ENCODE measurements at regions not wholly inside any gene's neighbourhood (a gene's known extent, or its start where the extent isn't known, plus 50 kb on each side); places are given as distances from the start of the nearest gene placed in this dataset.

DNA sequence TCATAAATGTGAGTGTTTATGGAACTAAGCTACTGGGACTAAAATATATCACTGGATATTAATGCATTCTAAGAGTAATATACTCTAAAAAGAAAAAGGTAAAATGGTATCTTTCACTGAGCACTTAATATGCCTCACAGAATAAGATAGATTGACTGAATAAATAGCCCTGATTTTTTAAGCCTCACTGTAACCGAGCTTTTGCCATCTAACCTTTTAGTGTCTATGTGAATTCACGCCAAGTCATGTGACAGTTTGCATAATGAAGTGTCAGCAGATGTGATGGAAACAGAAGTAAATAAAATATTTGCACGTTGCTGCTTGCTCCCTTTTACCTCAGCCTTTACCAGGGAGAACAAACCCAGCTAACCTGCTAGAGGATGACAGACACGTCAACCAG is 119.7 kb upstream of the NWD2 start:
- CTCF ChIA-PET = no interaction called here
- H3K27me3 Mint-ChIP-seq (ENCODE audit: unreplicated experiment) = no peaks in the 10 kb centered on the region
- H3K4me1 Mint-ChIP-seq (ENCODE audit: low read depth, unreplicated experiment) = no peaks in the 10 kb centered on the region
- no peaks in the 10 kb centered on the region for H3K9me3 Mint-ChIP-seq (ENCODE audit: low read depth, unreplicated experiment)
- no peak overlapping the region for H3K4me3 Mint-ChIP-seq (ENCODE audit: low read depth, unreplicated experiment)
- intact Hi-C loops (cut with micrococcal nuclease; ENCODE audit: unreplicated experiment) = no loop called here
- DNase-seq = no peak
- TF ChIP-seq, protein P1, sequence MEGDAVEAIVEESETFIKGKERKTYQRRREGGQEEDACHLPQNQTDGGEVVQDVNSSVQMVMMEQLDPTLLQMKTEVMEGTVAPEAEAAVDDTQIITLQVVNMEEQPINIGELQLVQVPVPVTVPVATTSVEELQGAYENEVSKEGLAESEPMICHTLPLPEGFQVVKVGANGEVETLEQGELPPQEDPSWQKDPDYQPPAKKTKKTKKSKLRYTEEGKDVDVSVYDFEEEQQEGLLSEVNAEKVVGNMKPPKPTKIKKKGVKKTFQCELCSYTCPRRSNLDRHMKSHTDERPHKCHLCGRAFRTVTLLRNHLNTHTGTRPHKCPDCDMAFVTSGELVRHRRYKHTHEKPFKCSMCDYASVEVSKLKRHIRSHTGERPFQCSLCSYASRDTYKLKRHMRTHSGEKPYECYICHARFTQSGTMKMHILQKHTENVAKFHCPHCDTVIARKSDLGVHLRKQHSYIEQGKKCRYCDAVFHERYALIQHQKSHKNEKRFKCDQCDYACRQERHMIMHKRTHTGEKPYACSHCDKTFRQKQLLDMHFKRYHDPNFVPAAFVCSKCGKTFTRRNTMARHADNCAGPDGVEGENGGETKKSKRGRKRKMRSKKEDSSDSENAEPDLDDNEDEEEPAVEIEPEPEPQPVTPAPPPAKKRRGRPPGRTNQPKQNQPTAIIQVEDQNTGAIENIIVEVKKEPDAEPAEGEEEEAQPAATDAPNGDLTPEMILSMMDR (IDR thresholded peaks at IDR 0.05; ENCODE audit: unreplicated experiment) = no peak
- no TSS peak for BruUV-seq (replicated peaks)
- H3K27ac Mint-ChIP-seq (ENCODE audit: unreplicated experiment) = no peak overlapping the region
- H3K36me3 Mint-ChIP-seq (ENCODE audit: insufficient read depth, unreplicated experiment) = no peaks in the 10 kb centered on the region

DNA sequence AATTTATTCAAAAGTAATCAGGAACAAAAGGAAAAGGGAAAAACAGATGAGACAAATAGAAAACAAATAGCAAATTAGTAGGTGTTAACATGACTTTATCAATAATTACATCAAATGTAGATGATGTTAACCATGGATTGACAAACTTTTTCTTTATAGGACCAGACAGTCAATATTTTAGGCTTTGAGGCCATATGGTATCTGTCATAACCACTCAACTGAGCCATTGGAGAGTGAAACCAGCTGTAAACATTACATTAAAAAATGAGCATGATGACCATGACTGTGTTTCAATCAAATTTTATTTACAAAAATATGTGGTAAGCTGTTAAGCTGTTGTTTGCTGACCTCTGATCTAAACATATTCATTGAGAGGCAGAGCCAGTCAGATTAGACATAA is 118.5 kb upstream of the NWD2 start:
- no peak overlapping the region for H3K4me3 Mint-ChIP-seq (ENCODE audit: low read depth, unreplicated experiment)
- no peaks in the 10 kb centered on the region for H3K4me1 Mint-ChIP-seq (ENCODE audit: low read depth, unreplicated experiment)
- TF ChIP-seq, protein P1 (IDR thresholded peaks at IDR 0.05; ENCODE audit: unreplicated experiment) = no peak
- no peak overlapping the region for H3K27ac Mint-ChIP-seq (ENCODE audit: unreplicated experiment)
- BruUV-seq (replicated peaks) = no TSS peak
- no peak for DNase-seq
- no peaks in the 10 kb centered on the region for H3K36me3 Mint-ChIP-seq (ENCODE audit: insufficient read depth, unreplicated experiment)
- no peaks in the 10 kb centered on the region for H3K27me3 Mint-ChIP-seq (ENCODE audit: unreplicated experiment)
- intact Hi-C loops (cut with micrococcal nuclease; ENCODE audit: unreplicated experiment) = no loop called here
- CTCF ChIA-PET = no interaction called here
- no peaks in the 10 kb centered on the region for H3K9me3 Mint-ChIP-seq (ENCODE audit: low read depth, unreplicated experiment)

DNA sequence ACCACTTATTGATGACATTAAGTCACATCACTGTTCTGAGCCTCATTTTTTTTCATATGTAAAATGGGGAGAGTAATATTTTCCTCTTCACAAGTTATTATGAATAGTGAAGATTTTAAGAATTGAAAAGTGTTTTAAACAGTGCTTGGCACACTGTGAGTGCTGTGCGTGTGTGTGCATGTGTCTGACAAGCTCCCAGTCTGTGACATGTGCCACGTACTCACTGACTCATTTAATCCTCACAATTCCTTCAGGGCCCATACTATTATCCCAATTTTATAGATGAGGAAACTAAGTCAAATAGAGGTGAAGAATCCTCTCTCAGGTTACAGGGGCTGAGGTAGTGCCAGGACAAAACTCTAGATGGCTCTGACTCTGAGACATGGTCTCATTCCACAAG is 114.1 kb upstream of the NWD2 start:
- TF ChIP-seq, protein P1 (IDR thresholded peaks at IDR 0.05; ENCODE audit: unreplicated experiment) = no peak
- intact Hi-C loops (cut with micrococcal nuclease; ENCODE audit: unreplicated experiment) = no loop called here
- DNase-seq = no peak
- BruUV-seq (replicated peaks) = no TSS peak
- no peak overlapping the region for H3K4me3 Mint-ChIP-seq (ENCODE audit: low read depth, unreplicated experiment)
- H3K9me3 Mint-ChIP-seq (ENCODE audit: low read depth, unreplicated experiment) = no peaks in the 10 kb centered on the region
- H3K27ac Mint-ChIP-seq (ENCODE audit: unreplicated experiment) = no peak overlapping the region
- H3K27me3 Mint-ChIP-seq (ENCODE audit: unreplicated experiment) = no peaks in the 10 kb centered on the region
- H3K36me3 Mint-ChIP-seq (ENCODE audit: insufficient read depth, unreplicated experiment) = no peaks in the 10 kb centered on the region
- H3K4me1 Mint-ChIP-seq (ENCODE audit: low read depth, unreplicated experiment) = no peaks in the 10 kb centered on the region
- CTCF ChIA-PET = no interaction called here

DNA sequence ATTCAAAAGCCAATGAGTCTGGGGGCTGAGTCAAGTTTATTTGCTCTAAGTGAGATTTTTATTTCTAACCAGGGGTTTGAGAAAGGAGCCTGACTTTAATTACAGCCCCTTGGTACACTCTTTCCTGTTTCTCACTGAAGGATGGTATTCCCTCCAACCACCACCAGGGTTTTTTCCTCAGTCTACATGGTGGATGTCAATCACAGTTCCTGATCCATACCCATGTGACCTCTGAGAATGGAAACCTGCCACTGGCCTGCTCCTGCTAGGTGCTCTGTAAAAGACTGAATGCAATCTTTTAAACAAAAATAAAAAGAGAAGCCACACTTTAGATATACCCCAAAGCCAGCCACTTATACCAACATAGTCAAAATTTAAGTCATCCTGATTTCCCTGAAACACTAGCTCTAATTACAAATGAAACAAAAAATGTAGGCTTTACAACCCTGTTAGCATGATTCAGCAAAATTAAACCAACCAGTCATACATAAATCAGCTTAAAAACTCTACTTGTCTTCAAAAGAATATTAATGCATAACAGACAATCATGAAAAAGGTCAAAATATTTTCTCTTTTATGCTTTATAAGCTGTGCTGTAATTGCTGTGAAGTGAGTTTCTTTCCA is 112.1 kb upstream of the NWD2 start:
- no TSS peak for BruUV-seq (replicated peaks)
- CTCF ChIA-PET = interaction anchor here (1.0 kb wide), 1 partner anchor 384 kb away, joined by 3 read pairs; no protein-coding TSS in a partner anchor
- Mint-ChIP-seq H3K4me3 (ENCODE audit: low read depth, unreplicated experiment) (no peak overlapping the region), H3K27me3 (ENCODE audit: unreplicated experiment) (no peaks in the 10 kb centered on the region), H3K27ac (ENCODE audit: unreplicated experiment) (no peak overlapping the region), H3K4me1 (ENCODE audit: low read depth, unreplicated experiment) (no peaks in the 10 kb centered on the region), H3K9me3 (ENCODE audit: low read depth, unreplicated experiment) (no peaks in the 10 kb centered on the region), H3K36me3 (ENCODE audit: insufficient read depth, unreplicated experiment) (no peaks in the 10 kb centered on the region)
- intact Hi-C loops (cut with micrococcal nuclease; ENCODE audit: unreplicated experiment) = no loop called here
- TF ChIP-seq, protein P1 (IDR thresholded peaks at IDR 0.05; ENCODE audit: unreplicated experiment) = no peak
- DNase-seq = no peak

Measured in Calu3 (cell line).